Activated CD8-positive, alpha-beta T cell treated with anti-CD3 and anti-CD28 coated beads, Interleukin-2, amount 10 ng/mL, durations not matched to agents 7 days and 5 days (primary cell): ENCODE measurements at regions not wholly inside any gene's neighbourhood (a gene's known extent, or its start where the extent isn't known, plus 50 kb on each side); places are given as distances from the start of the nearest gene placed in this dataset.

ENCODE experiments used
- ATAC-seq: fragments of 150-1000 bp; cut with Tn5 transposase; one replicate; pipeline ENCODE4 v1.10.0; 2021; ENCODE audit warnings: moderate library complexity
- CTCF ChIA-PET: fragments of 350-600 bp; sonication (Branson Sonifier 250); formaldehyde crosslinking; loops from one replicate; lab custom pipeline; 2021; ENCODE audit warnings: antibody characterized with exemption; lab: Charles Lee
- POLR2A ChIA-PET: fragments of 350-600 bp; sonication (Branson Sonifier 250); formaldehyde crosslinking; loops from one replicate; lab custom pipeline; 2021; ENCODE audit warnings: antibody characterized with exemption; lab: Charles Lee
- DNase-seq: peaks from one replicate; pipeline ENCODE4 v3.0.0-alpha.2; 2020
- H3K27ac Mint-ChIP-seq: one replicate; pipeline ENCODE4 v1.8.0; 2021; ENCODE audit warnings: mild to moderate bottlenecking, mixed read lengths
- H3K27me3 Mint-ChIP-seq: one replicate; pipeline ENCODE4 v1.8.0; 2021; ENCODE audit warnings: low read depth, mixed read lengths
- H3K36me3 Mint-ChIP-seq: one replicate; pipeline ENCODE4 v1.8.0; 2021; ENCODE audit warnings: low read depth, mixed read lengths
- H3K4me1 Mint-ChIP-seq: one replicate; pipeline ENCODE4 v1.8.0; 2021; ENCODE audit warnings: low read depth, mixed read lengths
- H3K4me3 Mint-ChIP-seq: one replicate; pipeline ENCODE4 v1.8.0; 2021; ENCODE audit warnings: mild to moderate bottlenecking, mixed read lengths
- H3K9me3 Mint-ChIP-seq: one replicate; pipeline ENCODE4 v1.8.0; 2022; ENCODE audit warnings: mixed read lengths; ENCODE audit not compliant: insufficient read depth

DNA sequence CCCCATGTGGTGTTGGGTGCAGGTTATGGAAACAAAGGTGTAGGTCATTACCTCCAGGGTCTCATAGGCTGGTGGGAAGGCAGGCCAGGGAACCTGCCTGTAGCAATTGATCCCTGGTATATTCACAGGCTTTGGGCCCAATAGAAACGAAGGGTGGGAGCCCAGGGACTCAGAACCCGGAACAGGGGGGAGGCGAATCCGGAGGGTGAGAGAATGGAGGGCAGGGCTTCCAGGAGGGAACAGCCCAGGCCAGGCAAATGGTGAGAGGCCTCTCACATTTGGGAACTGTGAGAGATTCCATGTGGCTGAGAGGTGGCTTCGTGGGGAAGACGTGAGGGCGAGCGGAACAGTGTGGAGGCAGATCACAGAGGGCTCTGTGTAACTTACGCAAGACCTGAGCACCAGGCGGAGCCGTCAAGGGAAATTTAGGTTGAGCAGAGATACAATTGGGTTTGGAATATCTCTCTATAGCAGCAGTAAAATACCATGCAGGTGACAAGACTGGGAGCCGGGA, 267.1 kb downstream of the ERMARD start:
- H3K4me3 Mint-ChIP-seq, result no peak overlapping the region

DNA sequence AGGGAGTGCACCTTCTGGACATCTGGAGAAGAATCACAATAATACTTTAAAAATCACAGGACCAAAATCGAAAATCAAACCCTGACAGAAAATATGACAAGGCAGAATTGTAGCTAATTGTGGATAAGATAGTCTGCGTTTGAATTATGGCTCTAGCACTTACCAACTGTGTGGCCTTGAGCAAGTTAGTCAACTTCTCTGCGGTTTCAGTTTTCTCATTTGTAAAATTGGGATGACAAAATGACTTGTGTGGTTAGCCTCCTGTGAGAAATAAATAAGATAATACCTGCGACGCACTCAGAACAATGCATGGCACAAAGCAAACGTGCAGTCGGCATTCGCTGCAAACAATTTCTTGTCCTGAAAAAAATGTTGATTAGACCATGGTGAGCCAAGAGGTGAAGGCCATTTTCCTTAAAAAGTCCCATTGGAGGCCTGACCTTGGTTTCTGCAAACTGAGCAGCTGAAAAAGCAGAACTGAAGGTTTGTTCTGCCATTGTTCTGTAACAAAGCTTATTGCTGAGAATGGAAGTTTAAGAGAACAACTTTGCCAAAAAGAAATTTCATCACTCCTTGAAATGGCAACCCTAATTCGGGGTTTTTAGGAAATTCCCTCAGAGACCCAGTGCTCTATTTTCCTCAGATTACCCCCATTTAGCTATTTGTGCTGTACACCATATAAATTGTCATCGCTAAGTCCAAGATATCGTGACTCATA, 266.3 kb downstream of the ERMARD start:
- H3K4me1 Mint-ChIP-seq, result no peaks in the 10 kb centered on the region
- H3K27ac Mint-ChIP-seq, result no peak overlapping the region
- no peaks in the 10 kb centered on the region for H3K36me3 Mint-ChIP-seq
- H3K4me3 Mint-ChIP-seq, result no peak overlapping the region
- H3K27me3 Mint-ChIP-seq, result peaks cover 44% of the 10 kb centered on the region
- CTCF ChIA-PET, result no interaction called here
- POLR2A ChIA-PET, result no interaction called here
- ATAC-seq (no peak), DNase-seq (no peak)
- no peaks in the 10 kb centered on the region for H3K9me3 Mint-ChIP-seq

More for the DNA sequence above, 267.1 kb downstream of the ERMARD start:
- Mint-ChIP-seq H3K4me1 (no peaks in the 10 kb centered on the region), H3K27me3 (peaks cover 39% of the 10 kb centered on the region), H3K27ac (no peak overlapping the region), H3K36me3 (no peaks in the 10 kb centered on the region), H3K9me3 (no peaks in the 10 kb centered on the region)
- ATAC-seq (no peak), DNase-seq (no peak)
- CTCF ChIA-PET, result no interaction called here
- POLR2A ChIA-PET, result no interaction called here

DNA sequence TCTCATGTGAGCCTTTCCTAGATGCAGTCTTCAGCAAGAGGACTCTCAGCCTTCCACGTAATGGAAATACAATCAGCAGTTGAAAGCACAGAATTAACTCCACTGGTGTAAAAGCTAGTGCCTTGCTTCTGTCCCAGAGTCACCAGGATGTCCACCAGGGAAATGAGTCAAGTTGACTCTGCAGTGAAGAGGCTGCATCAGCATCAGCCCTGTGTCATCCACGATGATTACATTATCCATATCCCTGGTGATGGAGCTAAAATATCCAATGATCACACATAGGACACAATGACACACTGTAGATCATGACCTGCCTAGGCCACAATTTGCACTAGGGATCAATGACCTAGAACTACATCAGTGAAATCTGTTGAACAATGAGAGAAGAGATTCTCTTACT, 262.4 kb downstream of the ERMARD start:
- Mint-ChIP-seq H3K36me3 (no peaks in the 10 kb centered on the region), H3K4me3 (no peak overlapping the region), H3K4me1 (no peaks in the 10 kb centered on the region), H3K9me3 (no peaks in the 10 kb centered on the region), H3K27me3 (peaks cover 45% of the 10 kb centered on the region), H3K27ac (no peak overlapping the region)
- ATAC-seq (no peak), DNase-seq (no peak)
- ChIA-PET CTCF (no interaction called here), POLR2A (no interaction called here)

DNA sequence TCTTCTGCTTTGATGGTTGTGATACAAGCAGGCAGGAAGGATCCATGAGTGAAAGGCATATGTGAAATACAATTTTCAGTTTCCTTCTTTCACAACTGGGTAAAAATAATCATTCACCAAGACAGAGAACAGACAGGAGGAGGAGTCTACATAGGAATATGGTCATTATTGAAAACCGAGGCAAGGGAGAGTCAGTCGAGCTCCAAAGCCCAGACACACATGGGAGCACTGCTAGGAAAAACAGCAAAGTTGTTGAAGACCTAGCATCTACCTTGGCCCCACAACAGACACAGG, 260.6 kb downstream of the ERMARD start:
- no peak overlapping the region for H3K27ac Mint-ChIP-seq
- H3K36me3 Mint-ChIP-seq, result no peaks in the 10 kb centered on the region
- ChIA-PET CTCF (no interaction called here), POLR2A (no interaction called here)
- ATAC-seq, result no peak
- H3K9me3 Mint-ChIP-seq, result no peaks in the 10 kb centered on the region
- H3K4me3 Mint-ChIP-seq, result no peak overlapping the region
- H3K27me3 Mint-ChIP-seq, result peaks cover 33% of the 10 kb centered on the region
- no peaks in the 10 kb centered on the region for H3K4me1 Mint-ChIP-seq
- DNase-seq, result no peak

DNA sequence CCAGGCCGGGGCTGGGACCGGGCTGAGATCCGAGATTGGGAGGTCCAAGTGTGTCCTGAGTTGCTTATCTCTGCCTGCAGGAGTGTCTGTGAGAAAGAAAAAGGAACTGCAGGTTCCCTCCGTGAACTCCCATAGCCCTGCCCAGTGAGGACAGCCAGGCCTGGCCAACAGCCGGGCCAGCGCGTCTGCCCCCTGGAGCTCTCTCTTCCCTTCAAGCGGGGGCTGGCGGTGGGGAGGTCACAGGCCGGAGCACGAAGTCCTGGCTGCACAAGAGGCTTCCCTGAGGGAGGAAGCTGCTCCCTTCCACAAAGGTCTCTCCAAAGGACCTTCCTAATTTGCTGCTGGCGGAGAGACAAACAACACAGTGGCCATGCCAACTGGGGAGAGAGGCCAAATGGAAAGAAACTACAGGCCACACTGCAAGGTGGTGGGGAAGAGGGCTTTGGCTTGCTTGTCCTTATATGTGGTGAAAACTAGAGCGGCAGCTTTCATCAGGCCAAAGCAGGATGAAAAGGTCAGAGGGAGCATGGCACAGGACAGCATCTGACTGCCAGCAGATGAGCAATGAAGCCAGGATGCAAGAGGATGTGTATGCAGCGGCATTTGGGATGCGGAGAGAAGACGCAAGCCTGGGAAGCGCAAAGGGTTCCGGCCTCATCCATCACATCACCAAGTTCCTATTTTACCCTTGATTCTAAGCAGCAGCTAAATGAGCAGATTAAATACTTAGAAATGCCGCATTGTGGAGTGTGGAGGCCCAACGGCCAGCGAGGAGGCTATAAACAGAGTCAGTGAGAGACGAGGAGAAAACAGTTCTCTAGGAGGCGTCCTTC, 260.0 kb downstream of the ERMARD start:
- CTCF ChIA-PET, result no interaction called here
- Mint-ChIP-seq H3K36me3 (no peaks in the 10 kb centered on the region), H3K4me3 (no peak overlapping the region), H3K4me1 (no peaks in the 10 kb centered on the region), H3K9me3 (no peaks in the 10 kb centered on the region), H3K27me3 (peaks cover 31% of the 10 kb centered on the region), H3K27ac (no peak overlapping the region)
- no peak for DNase-seq
- POLR2A ChIA-PET, result no interaction called here
- ATAC-seq, result no peak

DNA sequence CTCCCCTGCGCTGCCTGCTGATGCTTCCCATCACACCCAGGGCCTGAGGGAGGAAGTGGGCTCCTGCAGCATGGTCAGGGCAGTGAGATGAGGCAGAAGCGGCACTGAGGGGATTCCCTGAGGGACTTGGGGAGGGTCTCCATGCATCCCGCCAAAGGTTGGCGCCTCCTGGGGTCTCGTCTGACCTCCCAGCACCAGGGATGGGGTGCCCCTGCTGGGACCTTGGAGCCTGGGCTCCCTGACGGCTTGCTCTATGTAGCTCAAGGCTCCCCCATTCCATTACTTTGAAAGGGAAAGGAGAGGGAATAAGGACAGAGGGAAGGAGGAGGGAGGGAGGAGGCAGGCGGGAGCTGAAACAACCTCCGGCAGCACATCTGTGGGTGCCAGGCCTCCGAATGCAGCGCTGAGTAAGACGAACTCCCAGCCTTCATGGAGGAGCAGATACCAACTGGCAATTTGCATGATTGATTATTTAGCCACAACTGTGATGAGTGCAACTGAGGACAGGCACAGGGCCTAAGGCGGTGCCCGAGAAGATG, 259.3 kb downstream of the ERMARD start:
- no peak overlapping the region for H3K27ac Mint-ChIP-seq
- CTCF ChIA-PET, result no interaction called here
- DNase-seq, result no peak
- no peak overlapping the region for H3K4me3 Mint-ChIP-seq
- peaks cover under 1% of the 10 kb centered on the region for H3K9me3 Mint-ChIP-seq
- peaks cover 28% of the 10 kb centered on the region for H3K27me3 Mint-ChIP-seq
- ATAC-seq, result no peak
- no peaks in the 10 kb centered on the region for H3K36me3 Mint-ChIP-seq
- H3K4me1 Mint-ChIP-seq, result peaks cover under 1% of the 10 kb centered on the region
- POLR2A ChIA-PET, result no interaction called here

DNA sequence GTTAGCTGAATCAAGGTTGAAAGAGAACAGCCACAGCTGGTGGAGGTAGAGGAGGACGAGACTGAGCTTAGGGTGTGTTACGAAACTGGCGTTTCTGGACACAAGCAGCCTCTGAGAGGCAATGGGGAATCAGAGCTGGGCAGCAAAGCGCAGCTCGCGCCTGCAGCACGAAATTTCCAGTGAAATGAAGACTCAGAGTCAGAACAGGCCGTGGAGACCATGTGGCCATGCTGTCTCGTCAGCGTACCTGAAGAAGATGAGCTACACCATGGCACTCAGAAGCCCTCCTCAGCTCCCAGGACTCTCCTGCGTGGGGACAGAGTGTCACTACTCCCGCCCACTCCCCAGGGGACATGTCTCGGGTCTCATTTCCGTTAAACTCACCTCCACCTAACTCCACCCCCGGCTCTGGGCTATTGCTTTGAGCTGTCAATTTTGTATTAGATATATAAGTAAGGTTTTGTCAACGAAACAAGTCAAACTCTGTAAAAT, 256.9 kb downstream of the ERMARD start:
- ChIA-PET POLR2A (no interaction called here), CTCF (no interaction called here)

DNA sequence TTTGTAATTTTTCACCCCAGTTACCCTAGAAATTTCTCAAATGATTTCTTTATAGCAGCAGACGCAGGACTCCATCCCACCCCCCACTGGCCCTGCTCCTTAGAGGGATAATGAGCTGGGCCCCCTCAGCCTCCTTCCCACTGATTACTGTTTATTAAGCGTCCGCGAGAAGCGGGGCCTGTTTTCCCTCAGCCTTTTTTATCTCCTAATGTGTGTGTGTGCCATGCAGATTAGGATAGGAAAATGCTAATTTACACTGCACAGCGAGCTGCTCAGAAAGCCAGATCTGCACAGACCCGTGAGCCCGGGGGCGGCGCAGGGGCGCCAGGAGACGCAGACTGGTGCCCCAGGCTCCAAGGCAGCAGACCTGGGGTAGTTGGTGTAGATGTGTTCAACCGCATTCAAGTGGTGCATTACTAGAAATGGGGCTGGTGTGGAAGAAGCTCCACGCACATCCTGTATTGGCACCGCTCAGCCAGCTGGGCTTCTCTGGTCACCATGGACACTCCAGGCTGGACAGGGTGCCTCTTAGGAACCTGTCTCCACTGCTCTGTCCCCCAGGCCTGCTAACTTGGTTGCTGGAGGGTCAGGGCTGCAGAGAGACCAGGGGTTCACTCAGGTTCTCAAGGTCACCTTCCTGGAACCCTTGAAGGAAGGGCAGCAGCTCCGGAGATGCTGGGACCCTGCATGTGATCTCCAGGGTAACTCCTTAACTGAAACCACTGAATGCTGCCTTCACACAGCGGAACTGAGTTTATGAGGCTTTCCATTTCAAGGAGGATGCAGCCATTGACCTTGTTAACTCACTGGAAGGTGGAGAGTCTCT, 256.3 kb downstream of the ERMARD start:
- Mint-ChIP-seq H3K9me3 (peaks cover 19% of the 10 kb centered on the region), H3K27ac (no peak overlapping the region), H3K27me3 (peaks cover 8% of the 10 kb centered on the region), H3K36me3 (peaks cover 16% of the 10 kb centered on the region), H3K4me1 (peaks cover 7% of the 10 kb centered on the region), H3K4me3 (no peak overlapping the region)
- DNase-seq (no peak), ATAC-seq (no peak)
- ChIA-PET CTCF (no interaction called here), POLR2A (no interaction called here)

More for the DNA sequence above, 256.9 kb downstream of the ERMARD start:
- ATAC-seq (no peak), DNase-seq (no peak)
- Mint-ChIP-seq H3K9me3 (peaks cover 15% of the 10 kb centered on the region), H3K36me3 (peaks cover 13% of the 10 kb centered on the region), H3K4me1 (peaks cover 7% of the 10 kb centered on the region), H3K27me3 (peaks cover 11% of the 10 kb centered on the region), H3K27ac (no peak overlapping the region), H3K4me3 (no peak overlapping the region)

DNA sequence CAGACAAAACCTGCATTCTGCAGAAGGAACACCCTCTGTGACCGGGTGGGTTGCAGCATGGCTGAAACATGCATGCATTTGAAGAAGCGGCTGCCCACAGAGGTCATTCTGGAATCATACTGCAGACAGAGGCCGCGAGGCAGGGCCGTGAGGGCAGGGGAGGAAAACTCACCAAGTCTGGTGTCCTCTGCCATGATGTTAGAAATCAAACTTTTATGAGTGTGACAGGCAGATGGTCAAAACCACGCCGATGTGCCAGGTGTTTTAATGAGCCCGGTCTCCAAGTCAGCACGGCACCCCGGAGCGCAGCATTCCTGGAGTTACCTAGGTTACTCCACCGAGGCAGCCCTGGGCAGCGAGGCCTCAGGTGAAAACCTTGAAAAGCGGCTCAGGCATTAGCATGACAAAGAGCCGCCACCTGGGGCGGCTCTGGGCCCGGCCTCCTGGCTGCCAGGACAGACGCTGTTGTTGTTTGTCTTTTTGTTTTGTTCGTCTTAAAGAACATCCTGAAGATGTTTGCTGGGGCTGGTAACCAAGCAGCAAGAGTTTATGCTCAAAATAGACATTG, 255.6 kb downstream of the ERMARD start:
- Mint-ChIP-seq H3K27me3 (peaks cover 3% of the 10 kb centered on the region), H3K36me3 (peaks cover 21% of the 10 kb centered on the region), H3K4me1 (peaks cover 7% of the 10 kb centered on the region), H3K4me3 (no peak overlapping the region), H3K27ac (no peak overlapping the region), H3K9me3 (peaks cover 19% of the 10 kb centered on the region)
- DNase-seq (no peak), ATAC-seq (no peak)
- POLR2A ChIA-PET, result no interaction called here
- CTCF ChIA-PET, result no interaction called here

DNA sequence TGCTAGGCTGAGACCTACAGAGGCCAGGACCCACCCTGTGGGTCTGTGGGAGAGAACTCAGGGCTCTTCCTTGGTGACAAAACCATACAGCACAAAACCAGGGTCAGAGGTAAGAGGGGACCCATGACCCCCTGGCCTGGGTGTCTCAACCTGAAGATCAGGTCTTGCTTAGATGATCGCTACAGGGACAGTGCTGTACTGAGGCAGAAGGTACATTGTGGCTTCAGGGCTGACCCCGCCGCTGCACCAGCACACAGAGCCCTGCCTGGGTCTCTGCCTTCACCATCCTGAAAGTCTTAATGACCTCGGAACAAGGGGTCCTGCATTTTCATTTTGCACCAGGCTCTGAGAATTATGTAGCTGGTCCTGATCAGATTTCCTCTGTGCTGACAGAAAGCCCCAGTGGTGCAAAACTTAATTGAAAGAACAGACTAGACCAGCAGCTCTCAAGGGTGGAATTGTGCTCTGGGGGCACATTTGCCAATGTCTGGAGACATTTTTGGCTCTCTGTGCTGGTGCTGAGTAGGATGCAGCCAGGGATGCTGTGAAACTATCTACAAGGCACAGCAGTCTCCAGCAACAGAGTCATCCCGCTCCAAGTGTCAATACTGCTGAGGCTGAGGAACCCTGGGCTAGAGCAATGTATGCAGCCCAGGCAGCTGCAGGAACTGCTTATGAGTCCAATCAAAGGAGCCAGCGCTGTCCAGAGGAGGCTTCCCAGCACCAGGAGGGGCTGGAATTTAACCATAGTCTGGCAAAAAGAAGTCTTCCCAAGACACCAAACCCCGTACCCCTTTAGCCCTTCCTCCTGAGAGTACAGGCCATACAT, 254.9 kb downstream of the ERMARD start:
- H3K9me3 Mint-ChIP-seq, result peaks cover 19% of the 10 kb centered on the region
- CTCF ChIA-PET, result interaction anchor here (1.6 kb wide), 1 partner anchor 175 kb away, joined by 3 read pairs; no protein-coding TSS in a partner anchor
- no peak overlapping the region for H3K4me3 Mint-ChIP-seq
- DNase-seq, result no peak
- H3K4me1 Mint-ChIP-seq, result peaks cover 7% of the 10 kb centered on the region
- H3K27ac Mint-ChIP-seq, result no peak overlapping the region
- POLR2A ChIA-PET, result no interaction called here
- no peak for ATAC-seq
- H3K36me3 Mint-ChIP-seq, result peaks cover 21% of the 10 kb centered on the region
- H3K27me3 Mint-ChIP-seq, result no peaks in the 10 kb centered on the region
